ENCODE measurements at regions not wholly inside any gene's neighbourhood (a gene's known extent, or its start where the extent isn't known, plus 50 kb on each side); places are given as distances from the start of the nearest gene placed in this dataset.

- TF ChIP-seq CTCF (conservative IDR thresholded peaks at IDR 0.05; ENCODE audit: low read length) (no peak), EZH2phosphoT487 (IDR thresholded peaks at IDR 0.05; ENCODE audit: borderline replicate concordance, low read depth, low read length) (no peak)
These were observed 569.7 kb upstream of the SLITRK6 start for GRCh38 chr13:86368924-86369323.
